ACC112 (cell line): ENCODE measurements at regions not wholly inside any gene's neighbourhood (a gene's known extent, or its start where the extent isn't known, plus 50 kb on each side); places are given as distances from the start of the nearest gene placed in this dataset.

Experiments
- H2AFZ ChIP-seq: fragments of 200-600 bp; sonication (generic); one replicate; pipeline ENCODE4 v1.6.0; 2017; ENCODE audit warnings: antibody characterized with exemption, low read length; ENCODE audit not compliant: unreplicated experiment
- H3K27ac ChIP-seq: fragments of 200-600 bp; sonication (generic); 2 replicates; pipeline ENCODE4 v1.5.1; 2014; ENCODE audit warnings: low read depth, mild to moderate bottlenecking, antibody characterized with exemption, low read length, moderate library complexity
- H3K27me3 ChIP-seq: fragments of 200-600 bp; sonication (generic); 2 replicates; pipeline ENCODE4 v1.6.1; 2014; ENCODE audit warnings: mild to moderate bottlenecking, antibody characterized with exemption, low read length, moderate library complexity, mixed read lengths; ENCODE audit not compliant: insufficient read depth
- H3K36me3 ChIP-seq: fragments of 200-600 bp; sonication (generic); 2 replicates; pipeline ENCODE4 v1.6.1; 2016; ENCODE audit warnings: mild to moderate bottlenecking, antibody characterized with exemption, low read length, moderate library complexity, mixed read lengths; ENCODE audit not compliant: insufficient read depth
- H3K4me1 ChIP-seq: fragments of 200-600 bp; sonication (generic); one replicate; pipeline ENCODE4 v1.6.1; 2016; ENCODE audit warnings: low read length, mixed read lengths; ENCODE audit not compliant: insufficient read depth, unreplicated experiment, control insufficient read depth
- H3K4me3 ChIP-seq: fragments of 200-600 bp; sonication (generic); 2 replicates; pipeline ENCODE4 v1.5.1; 2014; ENCODE audit warnings: mild to moderate bottlenecking, low read depth, low read length
- H3K79me2 ChIP-seq: fragments of 200-600 bp; sonication (generic); one replicate; pipeline ENCODE4 v1.6.0; 2016; ENCODE audit warnings: low read length; ENCODE audit not compliant: control insufficient read depth, unreplicated experiment, insufficient read depth

GRCh38 chr12:11553871-11554533 is 95.5 kb upstream of the ETV6 start:
- H3K36me3 ChIP-seq, result no peaks in the 10 kb centered on the region
- H3K27ac ChIP-seq, result no peak overlapping the region
- H3K4me1 ChIP-seq, result no peaks in the 10 kb centered on the region
- H3K4me3 ChIP-seq, result no peak overlapping the region
- H2AFZ ChIP-seq, result no peak overlapping the region
- no peaks in the 10 kb centered on the region for H3K79me2 ChIP-seq
- peaks cover 51% of the 10 kb centered on the region for H3K27me3 ChIP-seq

- H3K27ac ChIP-seq, result no peak overlapping the region
- peaks cover 56% of the 10 kb centered on the region for H3K27me3 ChIP-seq
- H2AFZ ChIP-seq, result no peak overlapping the region
- H3K36me3 ChIP-seq, result no peaks in the 10 kb centered on the region
- no peaks in the 10 kb centered on the region for H3K4me1 ChIP-seq
- H3K79me2 ChIP-seq, result no peaks in the 10 kb centered on the region
- H3K4me3 ChIP-seq, result no peak overlapping the region
Observed at GRCh38 chr12:11555195-11555594, 94.3 kb upstream of the ETV6 start.

GRCh38 chr12:11555743-11556625 is 93.5 kb upstream of the ETV6 start:
- Histone ChIP-seq H3K79me2 (no peaks in the 10 kb centered on the region), H3K4me3 (peak overlapping the region; percentile 66), H3K27me3 (peaks cover 55% of the 10 kb centered on the region), H3K4me1 (no peaks in the 10 kb centered on the region), H3K36me3 (no peaks in the 10 kb centered on the region), H2AFZ (no peak overlapping the region), H3K27ac (no peak overlapping the region)

GRCh38 chr12:11556682-11557081 is 92.8 kb upstream of the ETV6 start:
- Histone ChIP-seq H3K79me2 (no peaks in the 10 kb centered on the region), H3K36me3 (no peaks in the 10 kb centered on the region), H2AFZ (no peak overlapping the region), H3K4me3 (peak overlapping the region; percentile 66), H3K27me3 (peaks cover 57% of the 10 kb centered on the region), H3K4me1 (no peaks in the 10 kb centered on the region), H3K27ac (no peak overlapping the region)

- no peaks in the 10 kb centered on the region for H3K79me2 ChIP-seq
- no peak overlapping the region for H3K27ac ChIP-seq
- no peaks in the 10 kb centered on the region for H3K36me3 ChIP-seq
- no peak overlapping the region for H3K4me3 ChIP-seq
- H3K27me3 ChIP-seq, result peaks cover 38% of the 10 kb centered on the region
- H2AFZ ChIP-seq, result no peak overlapping the region
- no peaks in the 10 kb centered on the region for H3K4me1 ChIP-seq
Observed at GRCh38 chr12:11559626-11560340, 89.7 kb upstream of the ETV6 start.

- no peak overlapping the region for H3K27ac ChIP-seq
- H3K36me3 ChIP-seq, result no peaks in the 10 kb centered on the region
- H3K27me3 ChIP-seq, result peaks cover 26% of the 10 kb centered on the region
- H3K4me1 ChIP-seq, result no peaks in the 10 kb centered on the region
- H3K79me2 ChIP-seq, result no peaks in the 10 kb centered on the region
- H2AFZ ChIP-seq, result no peak overlapping the region
- H3K4me3 ChIP-seq, result no peak overlapping the region
Observed at GRCh38 chr12:11561411-11561810, 88.1 kb upstream of the ETV6 start.

GRCh38 chr12:11563785-11564739 is 85.4 kb upstream of the ETV6 start:
- Histone ChIP-seq H3K4me3 (no peak overlapping the region), H2AFZ (no peak overlapping the region), H3K36me3 (no peaks in the 10 kb centered on the region), H3K27me3 (peaks cover 20% of the 10 kb centered on the region), H3K79me2 (no peaks in the 10 kb centered on the region), H3K27ac (no peak overlapping the region), H3K4me1 (no peaks in the 10 kb centered on the region)

- Histone ChIP-seq H2AFZ (no peak overlapping the region), H3K27me3 (peaks cover 11% of the 10 kb centered on the region; the same call in 1 of the 2 replicates), H3K4me1 (no peaks in the 10 kb centered on the region), H3K4me3 (no peak overlapping the region), H3K36me3 (no peaks in the 10 kb centered on the region), H3K27ac (no peak overlapping the region), H3K79me2 (no peaks in the 10 kb centered on the region)
Observed at GRCh38 chr12:11564984-11565651, 84.4 kb upstream of the ETV6 start.

GRCh38 chr12:11565752-11566151 is 83.7 kb upstream of the ETV6 start:
- Histone ChIP-seq H3K27ac (no peak overlapping the region), H3K4me1 (no peaks in the 10 kb centered on the region), H3K4me3 (no peak overlapping the region), H3K79me2 (no peaks in the 10 kb centered on the region), H3K36me3 (no peaks in the 10 kb centered on the region), H2AFZ (no peak overlapping the region), H3K27me3 (0 out of 2 replicates have a peak, but pooled peaks cover 5% of the 10 kb centered on the region)
